Glomerular endothelial cell (primary cell): ENCODE measurements at regions not wholly inside any gene's neighbourhood (a gene's known extent, or its start where the extent isn't known, plus 50 kb on each side); places are given as distances from the start of the nearest gene placed in this dataset.

Experiments
- DNase-seq: peaks from one replicate; pipeline ENCODE4 v3.0.0-alpha.2; 2011; ENCODE audit warnings: low read depth, low spot score; ENCODE audit errors: extremely low read depth

DNA sequence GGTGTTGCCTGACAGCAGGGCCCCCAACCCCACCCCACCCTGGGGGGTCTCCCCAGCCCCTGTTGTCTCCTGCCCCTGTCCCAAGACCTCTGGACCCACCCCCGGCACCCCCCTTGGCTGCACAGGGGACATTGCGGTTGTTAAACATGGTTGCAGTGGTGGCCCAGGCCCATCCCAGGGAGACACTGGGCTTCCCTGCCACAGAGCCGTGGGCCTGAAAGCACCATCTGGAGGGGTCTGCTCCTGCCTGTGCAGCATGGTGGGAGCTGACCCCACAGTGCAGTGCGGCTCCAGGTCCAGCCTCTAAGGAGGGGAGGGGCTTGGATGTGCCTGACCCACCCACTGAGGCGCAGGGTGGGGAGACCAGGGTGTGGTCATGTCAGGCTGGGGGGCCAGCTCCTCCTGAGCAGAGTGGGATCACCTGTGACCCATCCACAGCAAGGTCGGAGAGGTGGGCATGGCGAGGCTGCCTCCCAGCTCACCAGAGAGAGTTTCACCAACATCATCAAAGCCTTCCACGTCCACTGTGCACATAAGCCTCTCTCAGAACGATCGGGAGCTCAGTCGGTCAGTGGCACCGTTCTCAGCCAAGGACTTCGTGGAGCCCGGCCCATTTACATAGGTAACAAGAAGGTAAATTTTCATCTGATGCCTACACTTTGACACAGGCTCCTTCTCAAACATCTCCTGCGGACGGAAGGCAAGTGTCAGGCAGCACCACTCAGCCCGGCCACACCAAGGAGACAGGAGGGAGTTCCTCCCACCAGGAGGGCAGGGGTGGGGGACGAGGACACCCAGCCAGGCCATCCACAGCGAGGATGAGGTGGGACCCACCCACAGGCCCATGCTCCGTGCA is 201.1 kb downstream of the BRD1 start:
- no peak for DNase-seq

DNA sequence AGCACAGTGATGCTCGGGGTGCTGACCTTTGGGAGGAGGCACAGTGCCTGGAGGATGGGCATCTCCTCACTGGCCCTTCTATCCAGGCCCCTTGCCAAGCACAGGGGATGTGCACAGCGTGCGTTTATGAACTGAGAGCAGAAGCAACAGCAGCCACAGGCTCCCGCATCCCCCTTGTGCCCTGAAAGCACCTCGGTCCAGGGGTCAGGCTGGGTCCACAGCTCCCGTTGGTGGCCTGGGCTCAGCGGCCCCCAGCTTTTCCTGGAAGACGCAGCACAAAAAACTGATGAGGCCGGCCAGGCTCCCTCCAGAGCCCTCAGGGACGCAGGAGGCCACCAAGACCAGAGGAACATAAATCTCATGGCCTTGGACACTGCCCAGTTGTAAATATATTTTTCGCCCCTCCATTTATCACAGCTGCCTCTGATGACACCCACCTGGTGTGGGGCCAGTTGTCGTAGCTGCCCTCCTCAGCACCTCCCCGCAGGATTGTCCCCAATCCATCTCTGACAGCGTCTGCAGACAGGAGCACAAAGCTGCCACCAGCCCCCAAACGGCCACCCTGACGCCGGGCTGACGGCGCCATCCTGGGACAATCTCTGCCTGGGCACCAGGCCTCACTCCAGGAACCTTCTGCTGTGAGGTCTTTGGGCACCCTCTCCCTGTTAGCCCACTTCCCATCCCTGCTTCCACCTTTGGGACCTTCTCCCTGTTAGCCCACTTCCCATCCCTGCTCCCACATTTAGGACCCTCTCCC is 203.1 kb downstream of the BRD1 start:
- no peak for DNase-seq

DNA sequence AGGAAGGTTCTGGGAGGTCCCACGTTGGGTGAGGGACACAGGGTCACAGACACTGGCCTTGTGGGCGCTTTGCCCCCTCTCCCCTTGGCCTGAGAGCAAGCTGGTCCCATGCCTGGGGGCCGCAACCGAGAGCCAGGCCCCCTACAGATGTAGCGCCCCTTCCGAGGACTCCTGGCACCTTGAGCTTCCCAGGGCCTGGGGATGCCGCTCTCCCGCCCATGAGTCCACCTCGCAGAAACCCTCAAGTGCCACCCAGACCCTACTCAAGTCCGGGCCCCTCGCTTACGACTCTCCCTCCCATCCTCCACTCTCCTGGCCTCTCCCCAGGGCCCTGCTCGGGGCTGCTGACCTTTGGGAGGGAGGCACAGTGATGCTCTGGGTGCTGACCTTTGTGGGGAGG is 204.0 kb downstream of the BRD1 start:
- no peak for DNase-seq

DNA sequence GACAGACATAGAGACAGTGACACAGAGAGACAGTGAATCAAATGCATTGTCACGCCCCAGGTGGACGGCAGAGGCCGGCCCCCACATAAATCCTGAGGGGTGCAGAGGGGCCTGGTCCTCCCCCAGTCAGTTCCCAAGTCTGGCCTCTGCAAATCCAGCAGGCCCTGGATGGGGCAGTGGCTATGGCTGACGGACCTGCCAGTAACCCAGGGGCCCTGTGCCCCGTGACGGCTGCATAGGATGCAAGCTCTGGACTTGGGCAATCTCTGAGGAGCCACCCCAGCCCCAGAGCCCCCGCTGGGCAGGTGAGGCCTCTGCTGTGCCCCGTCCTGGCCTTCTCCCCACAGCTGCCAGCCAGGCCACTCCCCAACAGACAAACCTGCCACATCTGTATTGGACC is 204.5 kb downstream of the BRD1 start:
- no peak for DNase-seq

DNA sequence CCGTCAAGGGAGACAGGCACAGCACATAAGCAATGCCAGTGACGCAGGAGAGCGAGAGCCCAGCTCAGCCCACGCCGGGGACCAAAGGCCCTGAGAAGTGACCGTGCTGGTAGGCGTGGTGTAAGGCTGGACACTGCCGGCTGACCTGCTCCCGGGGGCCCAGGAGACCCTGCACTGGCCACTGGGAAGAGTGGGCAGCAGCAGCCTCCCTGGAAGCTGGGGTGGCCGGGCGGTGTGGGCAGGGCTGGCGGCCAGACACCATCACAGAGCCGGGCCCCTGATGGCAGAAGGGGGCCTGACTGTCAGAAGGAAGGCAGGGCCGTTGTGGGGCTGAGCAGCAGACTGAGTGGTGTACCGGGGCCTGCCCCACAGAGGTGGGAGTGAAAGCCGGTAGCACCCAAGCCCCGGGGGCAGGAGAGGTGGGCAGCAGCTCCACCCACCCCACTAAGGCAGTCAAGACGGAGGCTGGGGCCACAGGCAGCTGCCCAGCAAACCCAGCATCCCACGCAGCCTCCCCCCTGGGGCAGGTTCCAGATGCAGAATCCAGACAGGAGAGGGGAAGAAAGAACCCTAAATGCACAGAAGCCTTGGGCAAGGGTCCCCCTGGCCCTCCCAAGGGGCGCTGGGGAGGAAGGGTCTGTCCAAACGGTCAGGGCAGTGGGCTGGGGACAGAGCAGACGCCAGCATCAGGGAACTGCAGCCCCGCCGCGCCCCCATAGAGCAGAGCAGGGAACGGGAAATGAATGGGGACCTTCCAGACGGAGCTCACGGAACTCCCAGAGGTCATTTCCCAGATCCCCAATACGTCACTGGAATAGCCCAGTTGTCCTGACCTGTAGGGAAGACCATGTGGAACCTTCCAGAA is 205.2 kb downstream of the BRD1 start:
- DNase-seq: no peak

DNA sequence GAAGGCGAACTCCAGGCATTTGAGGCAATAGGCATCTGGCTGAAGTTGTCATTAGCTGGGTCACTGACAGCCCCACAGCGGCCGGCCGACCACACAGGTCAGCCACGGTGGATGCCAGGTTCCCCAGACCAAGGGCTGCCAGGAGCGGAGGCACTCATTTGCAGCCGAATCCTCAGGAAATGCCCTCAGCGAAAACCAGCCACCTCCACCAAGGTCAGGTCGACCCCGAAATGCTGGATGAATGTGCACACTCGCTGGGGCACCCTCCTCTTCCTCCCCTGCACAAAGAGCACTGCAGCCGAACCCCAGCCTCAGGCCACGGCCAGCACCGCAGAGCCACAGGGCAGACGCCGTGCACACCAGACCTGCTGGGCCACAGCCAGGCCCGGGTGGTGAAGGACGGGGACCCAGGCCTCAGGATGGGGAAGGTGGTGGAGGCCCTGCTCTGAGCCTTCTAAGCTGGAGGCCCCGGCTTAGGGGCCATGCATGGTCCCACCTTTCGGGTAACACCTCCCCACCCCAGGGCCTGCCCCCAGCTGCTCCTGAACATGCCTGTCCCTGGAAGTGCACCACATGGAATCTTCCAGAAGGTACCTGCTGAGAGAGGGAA is 206.0 kb downstream of the BRD1 start:
- no peak for DNase-seq

DNA sequence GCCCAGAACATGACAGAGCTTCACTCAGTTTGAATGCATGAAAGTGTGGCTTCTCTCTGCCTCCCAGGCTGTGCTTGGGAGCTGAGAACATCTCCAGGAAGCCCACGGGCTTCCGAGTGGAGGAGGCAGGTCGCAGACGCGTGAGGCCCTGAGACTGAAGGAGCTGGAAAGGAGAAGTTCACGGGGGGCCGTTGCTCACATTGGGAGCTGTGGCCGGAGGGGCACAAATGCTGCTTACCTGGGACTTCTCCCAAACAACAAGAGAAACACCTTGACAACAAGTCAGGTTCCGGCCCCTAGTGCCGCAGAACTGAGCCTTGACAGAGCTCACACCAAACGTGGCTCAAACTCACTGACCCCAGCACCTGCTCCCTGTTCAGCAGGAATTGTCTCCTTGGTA is 207.0 kb downstream of the BRD1 start:
- DNase-seq: no peak

DNA sequence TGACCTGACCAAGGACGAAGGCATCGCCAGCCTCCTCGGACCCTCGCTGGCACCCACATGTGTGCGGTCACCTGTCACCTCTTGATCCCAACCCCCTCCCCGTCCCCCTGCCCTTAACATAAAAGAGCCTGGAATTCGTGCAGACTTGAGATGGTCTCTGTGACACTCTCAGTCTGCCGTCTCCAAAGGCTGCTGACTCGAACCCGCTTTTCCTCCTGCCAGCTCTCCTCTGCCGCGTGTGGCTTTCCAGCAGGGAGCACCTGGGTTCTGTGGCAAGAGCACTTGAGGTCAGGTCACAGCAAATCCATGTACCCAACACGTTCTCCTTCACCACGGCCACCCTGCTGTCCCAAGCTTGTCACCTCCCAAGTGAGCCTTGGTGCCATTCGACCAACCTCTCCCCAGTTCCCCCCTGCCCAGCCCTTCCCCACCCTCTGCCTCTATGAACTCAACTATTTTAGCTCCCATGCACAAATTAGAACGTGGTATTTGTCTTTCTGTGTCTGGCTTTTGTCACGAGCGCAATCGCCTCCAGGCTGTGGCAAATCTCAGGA is 207.6 kb downstream of the BRD1 start:
- DNase-seq: no peak

DNA sequence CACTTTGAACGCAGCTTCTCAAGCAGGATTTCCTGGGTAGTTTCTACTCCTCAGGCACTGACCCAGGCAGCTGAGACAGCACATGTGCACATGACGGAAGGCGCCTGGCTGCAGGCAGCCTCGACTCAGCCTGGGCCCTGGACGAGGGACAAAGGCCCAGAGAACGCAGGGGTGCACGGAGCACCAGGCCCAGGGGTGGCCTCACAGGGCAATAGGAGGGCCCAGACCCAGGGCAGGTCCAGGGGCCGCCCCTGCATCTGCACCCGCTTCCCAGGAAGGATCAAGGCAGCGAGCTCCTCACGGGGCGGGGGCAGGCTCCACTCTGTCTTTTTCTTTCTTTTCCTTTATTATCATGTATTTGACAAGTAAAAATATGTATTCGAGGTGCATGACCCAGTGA is 208.4 kb downstream of the BRD1 start:
- no peak for DNase-seq

DNA sequence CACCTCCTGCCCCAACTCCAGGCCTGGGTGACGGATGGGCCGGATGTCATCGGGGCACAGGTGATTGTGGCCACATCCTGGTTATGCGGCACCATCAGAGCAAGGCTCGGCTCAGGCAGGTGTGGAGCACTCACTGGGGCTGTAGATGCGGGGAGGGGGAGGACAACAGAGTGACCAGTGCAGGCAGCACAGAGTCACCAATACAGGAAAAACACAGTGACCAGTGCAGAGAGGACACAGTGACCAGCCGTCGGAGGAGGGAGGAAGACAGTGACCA is 209.1 kb downstream of the BRD1 start:
- no peak for DNase-seq

DNA sequence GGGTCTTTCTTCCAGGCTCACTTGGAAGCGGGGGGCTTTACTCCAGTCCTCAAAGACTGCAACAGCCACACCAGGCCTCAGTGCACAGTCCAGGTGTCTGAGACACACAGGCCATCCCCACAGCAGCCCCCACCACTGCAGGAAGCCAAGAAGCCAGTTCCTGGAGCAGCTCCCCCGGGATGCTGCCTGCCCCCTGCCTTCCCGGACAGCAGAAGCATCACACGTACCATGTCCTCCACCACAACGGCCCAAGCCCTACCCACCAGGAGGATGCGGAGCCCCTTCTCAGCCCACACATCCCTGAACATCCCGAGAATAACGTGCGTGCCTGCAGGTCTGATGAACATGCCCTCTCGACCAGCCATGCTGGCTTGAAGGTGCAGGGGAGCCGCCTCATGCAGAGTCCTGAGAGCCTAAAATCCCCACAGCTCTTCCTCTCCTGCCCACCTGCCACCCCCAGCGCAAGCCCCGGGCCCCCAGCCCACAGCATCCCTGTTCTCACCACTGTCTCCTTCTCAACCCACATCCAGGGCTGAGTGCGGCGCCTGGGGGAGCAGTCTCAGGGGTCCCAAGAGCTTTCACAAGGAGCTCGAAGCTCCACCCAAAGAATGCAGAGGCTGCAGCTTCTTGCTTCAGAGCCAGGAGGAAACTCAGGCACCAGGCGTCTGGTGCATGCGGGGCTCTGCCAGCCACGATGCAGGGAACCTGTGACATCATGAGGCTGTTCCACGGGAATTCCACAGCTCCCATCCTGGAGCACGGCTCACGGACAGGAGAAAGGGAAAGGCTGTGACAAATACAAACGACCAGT is 209.6 kb downstream of the BRD1 start:
- no peak for DNase-seq

DNA sequence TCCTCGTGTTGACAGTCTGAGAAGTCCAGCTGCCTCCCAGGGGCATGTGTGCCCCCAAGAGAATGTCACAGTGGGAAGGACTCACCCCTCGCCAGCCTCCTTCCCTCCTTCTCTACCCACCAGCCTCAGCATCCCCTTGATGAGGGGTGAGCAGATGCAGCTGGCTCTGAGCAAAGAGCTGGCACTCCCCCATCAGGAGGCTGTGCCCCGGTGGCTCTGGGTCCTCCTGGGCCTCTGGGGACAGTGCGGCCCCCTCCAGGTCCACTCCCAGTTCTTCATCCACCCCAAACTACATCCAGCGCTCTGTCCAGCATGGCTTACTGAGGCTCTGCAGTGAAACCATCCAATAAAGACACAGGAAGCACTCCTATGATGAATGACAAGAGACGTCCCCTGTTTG is 210.4 kb downstream of the BRD1 start:
- DNase-seq: no peak

DNA sequence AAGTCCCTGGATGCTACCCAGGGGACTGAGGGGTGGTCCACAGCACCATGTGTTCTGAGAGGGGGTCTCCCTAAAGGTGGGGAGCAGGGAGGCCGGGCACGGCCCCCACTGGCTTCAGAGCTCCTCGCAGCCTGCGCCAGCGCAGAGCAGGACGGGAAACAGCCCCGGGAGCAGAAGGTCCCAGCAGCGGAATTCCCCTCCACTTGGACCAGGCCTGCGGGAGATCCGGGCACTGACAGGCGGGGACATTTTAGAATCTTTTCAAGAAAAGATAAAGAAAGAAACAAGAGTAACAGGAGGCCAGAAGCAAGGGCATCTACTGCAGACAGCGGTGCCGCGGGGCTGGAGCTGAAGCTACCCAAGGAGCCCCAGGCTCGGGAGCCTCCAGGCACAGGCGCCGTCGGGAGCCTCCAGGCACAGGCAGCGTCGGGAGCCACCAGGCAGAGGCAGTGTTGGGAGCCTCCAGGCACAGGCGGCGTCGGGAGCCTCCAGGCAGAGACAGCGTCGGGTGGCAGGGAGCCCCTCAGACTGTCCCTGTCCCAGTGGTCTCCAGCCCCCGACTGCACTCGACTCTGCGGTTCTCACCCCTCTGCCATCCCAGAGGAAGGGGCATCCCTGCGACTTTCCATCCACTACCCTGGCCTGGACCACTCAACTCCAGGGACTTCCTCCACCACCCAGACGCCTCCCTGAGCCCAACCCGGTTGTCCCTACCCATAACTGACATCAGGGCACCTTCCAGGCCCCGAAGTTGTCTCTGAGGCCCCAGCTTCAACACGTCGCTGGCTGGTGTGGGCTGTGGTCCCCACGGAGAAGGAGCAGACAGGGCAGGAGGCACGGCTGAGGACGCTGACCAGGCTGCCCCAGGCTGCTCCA is 211.1 kb downstream of the BRD1 start:
- no peak for DNase-seq

DNA sequence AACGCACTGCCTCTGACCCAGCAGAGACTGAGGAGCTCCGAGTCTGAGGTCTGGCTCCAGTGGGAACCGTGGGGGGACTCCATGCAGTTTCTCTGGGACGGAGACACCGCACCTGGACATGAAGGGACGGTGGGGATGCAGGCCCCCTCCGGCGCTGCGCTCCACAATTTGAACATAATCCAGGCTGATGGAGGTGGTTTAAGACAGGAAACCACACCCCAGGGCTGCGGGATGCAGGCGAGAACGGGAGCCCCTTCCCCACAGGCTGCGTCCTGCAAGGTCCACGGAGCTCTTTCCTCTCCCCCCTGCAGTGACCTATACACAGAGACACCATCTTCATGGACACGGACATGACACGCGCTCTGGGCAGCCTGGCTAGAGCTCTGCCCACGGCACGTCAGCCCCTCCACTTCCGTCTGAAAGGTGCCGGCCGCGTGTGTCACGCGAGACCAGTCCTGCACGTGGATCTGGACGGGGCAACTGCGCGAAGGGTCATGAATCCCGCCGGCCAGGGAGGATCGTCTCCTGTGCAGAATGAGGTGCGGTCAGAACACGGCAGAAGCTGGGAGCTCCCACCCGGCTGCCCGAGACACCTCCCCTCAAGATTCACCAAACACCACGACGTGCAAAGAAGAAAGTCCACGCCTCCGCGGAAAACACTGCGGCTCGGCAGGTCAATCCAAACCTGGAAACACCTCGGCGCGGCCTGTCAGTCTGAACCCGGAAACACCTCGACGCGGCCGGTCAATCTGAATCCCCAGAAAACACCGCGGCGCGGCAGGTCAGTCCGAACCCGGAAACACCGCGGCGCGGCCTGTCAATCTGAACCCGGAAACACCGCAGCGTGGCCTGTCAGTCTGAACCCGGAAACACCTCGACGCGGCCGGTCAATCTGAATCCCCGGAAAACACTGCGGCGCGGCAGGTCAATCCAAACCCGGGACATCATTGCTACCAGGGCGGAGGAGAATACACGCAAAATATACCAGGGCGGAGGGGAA is 212.4 kb downstream of the BRD1 start:
- no peak for DNase-seq

DNA sequence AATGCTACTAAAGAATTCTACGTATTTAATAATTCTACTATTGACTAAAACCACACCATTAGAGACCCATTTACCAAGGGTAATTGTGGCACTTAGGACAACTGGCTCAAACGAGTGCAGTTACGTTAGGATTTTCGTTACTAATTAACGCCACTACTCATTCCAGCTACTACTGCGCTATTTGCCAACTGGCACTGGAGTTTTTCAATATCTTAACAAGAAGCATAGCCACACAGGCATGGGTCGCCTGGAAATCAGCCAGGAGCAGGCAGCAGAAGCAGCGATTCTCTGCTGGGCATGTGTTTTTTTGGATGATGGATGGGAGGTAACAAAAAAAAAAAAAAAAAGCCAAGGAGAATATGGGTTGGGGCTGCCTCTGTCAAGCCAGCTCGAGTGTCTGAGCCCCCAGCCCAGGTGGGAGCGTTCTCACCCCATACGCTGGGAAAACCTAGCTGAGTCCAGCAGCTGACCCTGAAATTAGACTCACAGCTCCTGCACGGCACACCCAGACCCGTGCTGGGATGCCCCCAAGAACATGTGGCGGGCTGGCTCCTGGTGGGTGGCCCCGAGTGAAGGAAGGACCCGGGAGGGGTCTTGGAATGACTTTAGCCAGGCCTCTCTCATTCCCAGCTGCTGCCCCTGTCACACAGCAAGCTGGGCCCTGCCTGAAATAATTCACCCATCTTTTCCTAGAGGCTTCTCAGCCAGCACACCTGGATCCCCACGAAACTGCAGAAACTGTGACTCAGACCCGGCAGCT is 214.0 kb downstream of the BRD1 start:
- DNase-seq: no peak

DNA sequence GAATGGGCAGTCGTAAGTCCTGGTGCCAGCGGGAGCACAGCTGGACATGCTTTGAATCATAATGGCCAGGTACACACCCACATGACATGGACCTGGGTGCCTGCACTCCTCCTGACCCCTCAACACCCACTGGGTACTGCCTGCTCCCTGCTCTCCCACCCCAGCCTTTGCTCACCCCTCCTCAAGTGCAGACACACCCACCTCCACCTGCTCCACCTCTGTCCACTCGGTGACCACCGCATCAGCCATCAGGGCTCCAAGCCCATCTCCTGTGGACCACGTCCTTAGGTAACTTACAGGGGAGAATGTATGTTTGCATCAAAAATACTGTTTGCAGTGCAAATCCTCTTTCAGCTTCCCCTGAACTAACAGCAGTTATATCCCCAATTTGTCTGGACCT is 214.6 kb downstream of the BRD1 start:
- DNase-seq: no peak

DNA sequence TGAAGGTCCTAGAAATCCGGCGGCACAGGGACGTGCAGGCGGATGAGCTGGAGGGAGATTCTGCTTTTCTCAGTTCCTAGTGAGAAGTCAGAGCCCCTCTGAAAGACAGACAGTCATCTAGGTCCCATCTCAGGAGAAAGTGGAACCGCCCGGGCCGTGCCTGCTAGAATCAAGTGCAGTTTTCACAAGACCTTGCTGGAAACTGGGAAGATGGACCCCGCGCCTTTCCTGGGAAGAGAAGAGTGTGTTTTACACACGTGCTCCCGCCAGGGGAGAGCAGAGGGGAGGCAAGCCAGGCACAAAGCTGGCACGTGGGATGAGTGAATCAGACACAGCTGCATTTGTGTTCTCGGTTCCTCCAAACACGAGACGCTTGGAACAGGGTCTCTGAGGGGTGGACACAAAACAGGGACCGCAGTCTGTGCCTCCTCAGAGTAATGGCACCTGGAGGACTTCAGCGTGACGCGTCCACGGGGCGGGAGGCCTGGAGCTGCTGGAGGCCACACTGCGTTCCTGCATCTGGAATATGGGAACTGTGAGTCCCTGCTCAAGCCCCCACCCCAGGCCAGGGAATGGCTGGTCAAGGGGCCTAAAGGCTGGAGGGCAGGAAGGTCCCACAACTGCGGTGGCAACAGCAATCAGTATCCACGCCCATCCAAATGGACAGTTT is 218.3 kb downstream of the BRD1 start:
- no peak for DNase-seq
